ENCODE measurements at regions not wholly inside any gene's neighbourhood (a gene's known extent, or its start where the extent isn't known, plus 50 kb on each side); places are given as distances from the start of the nearest gene placed in this dataset.

DNA sequence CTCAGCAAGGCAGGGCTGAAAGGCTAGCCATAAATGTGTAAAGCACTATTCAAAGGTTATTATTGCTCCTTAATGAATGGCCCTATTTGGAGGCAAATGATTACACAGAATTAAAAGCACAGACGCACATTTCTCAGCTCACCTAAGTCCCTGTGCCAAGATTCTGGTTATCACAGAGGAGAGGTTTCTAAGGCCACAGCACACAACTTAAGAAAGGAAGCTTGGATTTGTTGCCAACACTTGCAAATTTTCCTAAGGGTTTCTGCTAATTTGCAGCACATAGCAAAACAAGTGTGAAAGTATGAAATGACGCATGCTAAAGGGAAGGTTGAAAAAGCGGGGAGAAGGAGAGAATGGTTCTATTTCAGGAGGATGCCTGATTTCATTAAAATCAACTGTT lies 834.1 kb upstream of the C9orf72 start:
- no peak for FAIRE-seq

More for the DNA sequence above, 834.1 kb upstream of the C9orf72 start:
- no peak for DNase-seq (ENCODE audit: extremely low read depth in 1 of 4, low spot score in 3 of 4)
- H3K27ac ChIP-seq (ENCODE audit: extremely low read depth, low read depth, low read length), result no peak overlapping the region
- H3K27me3 ChIP-seq (ENCODE audit: control insufficient read depth in 2 of 2, insufficient read depth in 2 of 2, low read length in 2 of 2), result no peaks in the 10 kb centered on the region
- H3K9me3 ChIP-seq (replicated peaks; ENCODE audit: control insufficient read depth, insufficient read depth, low read depth, low read length), result no peaks in the 10 kb centered on the region
- no peak for TF ChIP-seq CTBP1 (IDR thresholded peaks at IDR 0.05; ENCODE audit: borderline replicate concordance)
- no peak for TF ChIP-seq PURB (CRISPR knock-in tag; IDR thresholded peaks at IDR 0.05; ENCODE audit: low read depth)
- TF ChIP-seq, protein P1, sequence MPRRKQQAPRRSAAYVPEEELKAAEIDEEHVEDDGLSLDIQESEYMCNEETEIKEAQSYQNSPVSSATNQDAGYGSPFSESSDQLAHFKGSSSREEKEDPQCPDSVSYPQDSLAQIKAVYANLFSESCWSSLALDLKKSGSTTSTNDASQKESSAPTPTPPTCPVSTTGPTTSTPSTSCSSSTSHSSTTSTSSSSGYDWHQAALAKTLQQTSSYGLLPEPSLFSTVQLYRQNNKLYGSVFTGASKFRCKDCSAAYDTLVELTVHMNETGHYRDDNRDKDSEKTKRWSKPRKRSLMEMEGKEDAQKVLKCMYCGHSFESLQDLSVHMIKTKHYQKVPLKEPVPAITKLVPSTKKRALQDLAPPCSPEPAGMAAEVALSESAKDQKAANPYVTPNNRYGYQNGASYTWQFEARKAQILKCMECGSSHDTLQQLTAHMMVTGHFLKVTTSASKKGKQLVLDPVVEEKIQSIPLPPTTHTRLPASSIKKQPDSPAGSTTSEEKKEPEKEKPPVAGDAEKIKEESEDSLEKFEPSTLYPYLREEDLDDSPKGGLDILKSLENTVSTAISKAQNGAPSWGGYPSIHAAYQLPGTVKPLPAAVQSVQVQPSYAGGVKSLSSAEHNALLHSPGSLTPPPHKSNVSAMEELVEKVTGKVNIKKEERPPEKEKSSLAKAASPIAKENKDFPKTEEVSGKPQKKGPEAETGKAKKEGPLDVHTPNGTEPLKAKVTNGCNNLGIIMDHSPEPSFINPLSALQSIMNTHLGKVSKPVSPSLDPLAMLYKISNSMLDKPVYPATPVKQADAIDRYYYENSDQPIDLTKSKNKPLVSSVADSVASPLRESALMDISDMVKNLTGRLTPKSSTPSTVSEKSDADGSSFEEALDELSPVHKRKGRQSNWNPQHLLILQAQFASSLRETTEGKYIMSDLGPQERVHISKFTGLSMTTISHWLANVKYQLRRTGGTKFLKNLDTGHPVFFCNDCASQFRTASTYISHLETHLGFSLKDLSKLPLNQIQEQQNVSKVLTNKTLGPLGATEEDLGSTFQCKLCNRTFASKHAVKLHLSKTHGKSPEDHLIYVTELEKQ (CRISPR knock-in tag; IDR thresholded peaks at IDR 0.05), result no peak
- no peak for TF ChIP-seq CBX1 (IDR thresholded peaks at IDR 0.05; ENCODE audit: low read depth)
- no peak for TF ChIP-seq YBX1 (IDR thresholded peaks at IDR 0.05)
- TF ChIP-seq MYBL2 (IDR thresholded peaks at IDR 0.05; ENCODE audit: low read depth), result no peak
- TF ChIP-seq MYBL2 (CRISPR knock-in tag; IDR thresholded peaks at IDR 0.05; ENCODE audit: borderline replicate concordance), result no peak
- no peak for TF ChIP-seq MEF2D (tag; conservative IDR thresholded peaks at IDR 0.05; ENCODE audit: low read depth)
- no peak for TF ChIP-seq UBTF (IDR thresholded peaks at IDR 0.05; ENCODE audit: borderline replicate concordance in 1 of 2, low read depth in 2 of 2, low read length in 2 of 2)
- TF ChIP-seq ATF1 (CRISPR knock-in tag; IDR thresholded peaks at IDR 0.05), result no peak
- TF ChIP-seq ATF1 (tag; IDR thresholded peaks at IDR 0.05), result no peak
- no peak for TF ChIP-seq SMAD2 (IDR thresholded peaks at IDR 0.05; ENCODE audit: low read depth, low read length)
- no peak for TF ChIP-seq KDM5B (IDR thresholded peaks at IDR 0.05; ENCODE audit: insufficient replicate concordance, low read depth, low read length)
- TF ChIP-seq NEUROD1 (IDR thresholded peaks at IDR 0.05; ENCODE audit: borderline replicate concordance, low read depth, low read length, partially characterized antibody), result no peak
- H3K79me2 ChIP-seq (ENCODE audit: control insufficient read depth, insufficient read depth, low read length), result no peaks in the 10 kb centered on the region
- no CpG with 5 or more reads among the region's 3 CpGs for WGBS (ENCODE audit: insufficient coverage, low coverage, missing lambda C conversion rate)
- no peaks in the 10 kb centered on the region for H4K20me1 ChIP-seq (replicated peaks; ENCODE audit: control insufficient read depth, insufficient read depth, low read length)
- in situ Hi-C loops (cut with MboI), result no loop called here
- no peaks in the 10 kb centered on the region for H3K36me3 ChIP-seq (ENCODE audit: control insufficient read depth, insufficient read depth, low read length)
- ChIA-PET POLR2A (no interaction called here), CTCF (ENCODE audit: low intra/inter-chr PET ratio) (no interaction called here)
- no peak overlapping the region for H3K4me2 ChIP-seq (ENCODE audit: insufficient read depth, low read length)
- no peak overlapping the region for H2AFZ ChIP-seq (ENCODE audit: low read depth, low read length)
- H3K9me1 ChIP-seq (ENCODE audit: control insufficient read depth, insufficient read depth, low read length), result no peaks in the 10 kb centered on the region
- H3K9ac ChIP-seq (ENCODE audit: insufficient read depth in 1 of 2, low read depth in 2 of 2, low read length in 2 of 2), result no peak overlapping the region
- H3K4me1 ChIP-seq (replicated peaks in 1 of 2; ENCODE audit: control insufficient read depth in 2 of 2, insufficient read depth in 2 of 2, low read length in 2 of 2), result no peaks in the 10 kb centered on the region
- BruUV-seq (replicated peaks), result no TSS peak
- intact Hi-C loops (cut with micrococcal nuclease), result no loop called here
- ATAC-seq, result no peak
- H3K4me3 ChIP-seq, result no peak overlapping the region

Measured in K562 (cell line).